ENCODE measurements at regions not wholly inside any gene's neighbourhood (a gene's known extent, or its start where the extent isn't known, plus 50 kb on each side); places are given as distances from the start of the nearest gene placed in this dataset.

DNA sequence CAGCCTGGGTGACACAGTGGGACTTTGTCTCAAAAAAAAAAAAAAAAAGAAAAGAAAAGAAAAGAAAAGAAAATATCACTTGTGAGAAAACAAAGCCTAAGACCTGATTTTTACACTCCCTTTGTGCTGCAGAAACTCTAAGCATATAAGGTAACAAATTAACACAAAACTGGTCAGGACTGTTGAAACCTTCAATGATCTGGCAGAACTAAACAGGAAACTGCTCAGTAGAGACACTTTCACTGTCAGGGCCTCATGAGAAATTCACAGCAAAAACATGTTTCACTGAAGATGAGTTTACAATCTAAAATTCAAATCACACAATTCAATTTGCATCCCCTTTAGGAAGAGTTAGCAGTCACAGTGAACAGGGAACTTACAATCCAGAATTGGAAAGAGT is 69.1 kb upstream of the HOPX start (continued):
- TF ChIP-seq ZNF76 (tag by site-specific recombination; IDR thresholded peaks at IDR 0.05; ENCODE audit: borderline replicate concordance, low read depth) (no peak), ZNF610 (tag by site-specific recombination; IDR thresholded peaks at IDR 0.05; ENCODE audit: borderline replicate concordance) (no peak), KLF10 (tag by site-specific recombination; IDR thresholded peaks at IDR 0.05) (no peak), IKZF3 (tag by site-specific recombination; IDR thresholded peaks at IDR 0.05) (no peak), GLIS1 (tag by site-specific recombination; IDR thresholded peaks at IDR 0.05) (no peak), ZBTB20 (tag by site-specific recombination; IDR thresholded peaks at IDR 0.05) (no peak), ZNF16 (tag by site-specific recombination; IDR thresholded peaks at IDR 0.05; ENCODE audit: low read depth) (no peak), KLF16 (tag by site-specific recombination; IDR thresholded peaks at IDR 0.05) (no peak), ZNF174 (tag by site-specific recombination; IDR thresholded peaks at IDR 0.05) (no peak)
- TF ChIP-seq, protein P1, sequence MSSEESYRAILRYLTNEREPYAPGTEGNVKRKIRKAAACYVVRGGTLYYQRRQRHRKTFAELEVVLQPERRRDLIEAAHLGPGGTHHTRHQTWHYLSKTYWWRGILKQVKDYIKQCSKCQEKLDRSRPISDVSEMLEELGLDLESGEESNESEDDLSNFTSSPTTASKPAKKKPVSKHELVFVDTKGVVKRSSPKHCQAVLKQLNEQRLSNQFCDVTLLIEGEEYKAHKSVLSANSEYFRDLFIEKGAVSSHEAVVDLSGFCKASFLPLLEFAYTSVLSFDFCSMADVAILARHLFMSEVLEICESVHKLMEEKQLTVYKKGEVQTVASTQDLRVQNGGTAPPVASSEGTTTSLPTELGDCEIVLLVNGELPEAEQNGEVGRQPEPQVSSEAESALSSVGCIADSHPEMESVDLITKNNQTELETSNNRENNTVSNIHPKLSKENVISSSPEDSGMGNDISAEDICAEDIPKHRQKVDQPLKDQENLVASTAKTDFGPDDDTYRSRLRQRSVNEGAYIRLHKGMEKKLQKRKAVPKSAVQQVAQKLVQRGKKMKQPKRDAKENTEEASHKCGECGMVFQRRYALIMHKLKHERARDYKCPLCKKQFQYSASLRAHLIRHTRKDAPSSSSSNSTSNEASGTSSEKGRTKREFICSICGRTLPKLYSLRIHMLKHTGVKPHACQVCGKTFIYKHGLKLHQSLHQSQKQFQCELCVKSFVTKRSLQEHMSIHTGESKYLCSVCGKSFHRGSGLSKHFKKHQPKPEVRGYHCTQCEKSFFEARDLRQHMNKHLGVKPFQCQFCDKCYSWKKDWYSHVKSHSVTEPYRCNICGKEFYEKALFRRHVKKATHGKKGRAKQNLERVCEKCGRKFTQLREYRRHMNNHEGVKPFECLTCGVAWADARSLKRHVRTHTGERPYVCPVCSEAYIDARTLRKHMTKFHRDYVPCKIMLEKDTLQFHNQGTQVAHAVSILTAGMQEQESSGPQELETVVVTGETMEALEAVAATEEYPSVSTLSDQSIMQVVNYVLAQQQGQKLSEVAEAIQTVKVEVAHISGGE (tag by site-specific recombination; conservative IDR thresholded peaks at IDR 0.05; ENCODE audit: low read depth): no peak

DNA sequence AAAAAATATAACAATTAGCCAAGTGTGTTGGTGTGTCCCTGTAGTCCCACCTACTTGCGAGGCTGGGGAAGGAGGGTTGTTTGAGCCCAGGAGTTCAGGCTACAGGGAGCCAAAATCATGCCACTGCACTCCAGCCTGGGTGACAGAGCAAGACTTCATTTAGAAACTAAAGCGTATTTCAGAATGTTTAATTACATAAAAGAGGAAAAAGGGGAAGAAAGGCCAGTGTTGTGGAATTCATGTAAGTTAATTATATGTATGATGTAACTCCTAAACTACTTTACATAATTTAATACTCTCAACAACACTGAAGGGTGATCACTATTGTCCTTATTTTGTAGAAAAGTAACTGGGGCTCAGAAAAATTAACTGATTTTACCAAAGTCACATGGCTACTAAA is 67.2 kb upstream of the HOPX start:
- no peak overlapping the region for H3K4me3 ChIP-seq (ENCODE audit: low read depth, low read length)
- TF ChIP-seq ZNF146 (tag by site-specific recombination; IDR thresholded peaks at IDR 0.05): no peak
- TF ChIP-seq ZNF174 (tag by site-specific recombination; IDR thresholded peaks at IDR 0.05): no peak
- no peak for TF ChIP-seq ZNF140 (tag by site-specific recombination; IDR thresholded peaks at IDR 0.05)
- TF ChIP-seq ZFP3 (tag by site-specific recombination; IDR thresholded peaks at IDR 0.05; ENCODE audit: low read depth): no peak
- TF ChIP-seq, protein P2, sequence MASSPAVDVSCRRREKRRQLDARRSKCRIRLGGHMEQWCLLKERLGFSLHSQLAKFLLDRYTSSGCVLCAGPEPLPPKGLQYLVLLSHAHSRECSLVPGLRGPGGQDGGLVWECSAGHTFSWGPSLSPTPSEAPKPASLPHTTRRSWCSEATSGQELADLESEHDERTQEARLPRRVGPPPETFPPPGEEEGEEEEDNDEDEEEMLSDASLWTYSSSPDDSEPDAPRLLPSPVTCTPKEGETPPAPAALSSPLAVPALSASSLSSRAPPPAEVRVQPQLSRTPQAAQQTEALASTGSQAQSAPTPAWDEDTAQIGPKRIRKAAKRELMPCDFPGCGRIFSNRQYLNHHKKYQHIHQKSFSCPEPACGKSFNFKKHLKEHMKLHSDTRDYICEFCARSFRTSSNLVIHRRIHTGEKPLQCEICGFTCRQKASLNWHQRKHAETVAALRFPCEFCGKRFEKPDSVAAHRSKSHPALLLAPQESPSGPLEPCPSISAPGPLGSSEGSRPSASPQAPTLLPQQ (tag by site-specific recombination; IDR thresholded peaks at IDR 0.05): no peak
- no peak for TF ChIP-seq ZNF585B (tag by site-specific recombination; IDR thresholded peaks at IDR 0.05)
- no peak for TF ChIP-seq ZNF830 (tag by site-specific recombination; IDR thresholded peaks at IDR 0.05; ENCODE audit: low read depth)
- TF ChIP-seq ZNF394 (tag by site-specific recombination; IDR thresholded peaks at IDR 0.05; ENCODE audit: borderline replicate concordance): no peak
- no peaks in the 10 kb centered on the region for H3K9me3 ChIP-seq (ENCODE audit: control insufficient read depth, insufficient read depth, low read depth, low read length)
- H3K27ac ChIP-seq (ENCODE audit: extremely low read depth, low read depth, low read length): no peak overlapping the region
- H3K36me3 ChIP-seq (ENCODE audit: control insufficient read depth in 2 of 2, insufficient read depth in 1 of 2, low read length in 2 of 2): no peaks in the 10 kb centered on the region
- H3K4me1 ChIP-seq (ENCODE audit: control insufficient read depth, insufficient read depth, low read length): peaks cover 3% of the 10 kb centered on the region; the same call in 1 of the 2 replicates
- ChIA-PET POLR2A (no interaction called here), CTCF (no interaction called here)

DNA sequence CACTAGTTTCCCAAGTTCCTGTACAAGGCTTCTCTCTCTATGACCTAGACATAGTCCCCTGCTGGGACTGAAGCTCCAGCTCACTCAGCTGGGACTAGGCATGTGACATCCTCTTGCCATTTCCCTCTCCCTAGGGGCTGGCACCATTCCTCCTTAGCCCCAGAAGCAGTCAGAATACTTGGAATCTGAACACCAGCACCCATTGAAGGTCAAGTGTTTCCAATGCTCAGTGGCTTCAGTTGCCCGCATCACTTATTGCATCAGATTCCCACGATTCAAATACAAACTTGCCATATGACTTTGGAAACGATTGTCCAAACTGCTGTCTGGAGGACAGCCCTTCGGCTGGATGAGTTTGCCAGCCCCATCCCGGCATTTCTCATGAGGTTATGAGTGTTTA is 65.5 kb upstream of the HOPX start:
- no peaks in the 10 kb centered on the region for H3K9me3 ChIP-seq (ENCODE audit: control insufficient read depth, insufficient read depth, low read depth, low read length)
- H3K4me1 ChIP-seq (ENCODE audit: control insufficient read depth, insufficient read depth, low read length): peaks cover 3% of the 10 kb centered on the region; the same call in 1 of the 2 replicates
- POLR2A ChIA-PET: no interaction called here
- no peak overlapping the region for H3K4me3 ChIP-seq (ENCODE audit: low read depth, low read length)
- no peaks in the 10 kb centered on the region for H3K36me3 ChIP-seq (ENCODE audit: control insufficient read depth in 2 of 2, insufficient read depth in 1 of 2, low read length in 2 of 2)
- CTCF ChIA-PET: no interaction called here
- no peak overlapping the region for H3K27ac ChIP-seq (ENCODE audit: extremely low read depth, low read depth, low read length)
- TF ChIP-seq ZNF404 (tag by site-specific recombination; IDR thresholded peaks at IDR 0.05): no peak
- TF ChIP-seq SETDB1 (IDR thresholded peaks at IDR 0.05; ENCODE audit: insufficient read length, low read length): no peak
- TF ChIP-seq ZNF473 (tag by site-specific recombination; IDR thresholded peaks at IDR 0.05): no peak
- no peak for TF ChIP-seq ZNF776 (tag by site-specific recombination; IDR thresholded peaks at IDR 0.05; ENCODE audit: borderline replicate concordance)
- TF ChIP-seq, protein P3, sequence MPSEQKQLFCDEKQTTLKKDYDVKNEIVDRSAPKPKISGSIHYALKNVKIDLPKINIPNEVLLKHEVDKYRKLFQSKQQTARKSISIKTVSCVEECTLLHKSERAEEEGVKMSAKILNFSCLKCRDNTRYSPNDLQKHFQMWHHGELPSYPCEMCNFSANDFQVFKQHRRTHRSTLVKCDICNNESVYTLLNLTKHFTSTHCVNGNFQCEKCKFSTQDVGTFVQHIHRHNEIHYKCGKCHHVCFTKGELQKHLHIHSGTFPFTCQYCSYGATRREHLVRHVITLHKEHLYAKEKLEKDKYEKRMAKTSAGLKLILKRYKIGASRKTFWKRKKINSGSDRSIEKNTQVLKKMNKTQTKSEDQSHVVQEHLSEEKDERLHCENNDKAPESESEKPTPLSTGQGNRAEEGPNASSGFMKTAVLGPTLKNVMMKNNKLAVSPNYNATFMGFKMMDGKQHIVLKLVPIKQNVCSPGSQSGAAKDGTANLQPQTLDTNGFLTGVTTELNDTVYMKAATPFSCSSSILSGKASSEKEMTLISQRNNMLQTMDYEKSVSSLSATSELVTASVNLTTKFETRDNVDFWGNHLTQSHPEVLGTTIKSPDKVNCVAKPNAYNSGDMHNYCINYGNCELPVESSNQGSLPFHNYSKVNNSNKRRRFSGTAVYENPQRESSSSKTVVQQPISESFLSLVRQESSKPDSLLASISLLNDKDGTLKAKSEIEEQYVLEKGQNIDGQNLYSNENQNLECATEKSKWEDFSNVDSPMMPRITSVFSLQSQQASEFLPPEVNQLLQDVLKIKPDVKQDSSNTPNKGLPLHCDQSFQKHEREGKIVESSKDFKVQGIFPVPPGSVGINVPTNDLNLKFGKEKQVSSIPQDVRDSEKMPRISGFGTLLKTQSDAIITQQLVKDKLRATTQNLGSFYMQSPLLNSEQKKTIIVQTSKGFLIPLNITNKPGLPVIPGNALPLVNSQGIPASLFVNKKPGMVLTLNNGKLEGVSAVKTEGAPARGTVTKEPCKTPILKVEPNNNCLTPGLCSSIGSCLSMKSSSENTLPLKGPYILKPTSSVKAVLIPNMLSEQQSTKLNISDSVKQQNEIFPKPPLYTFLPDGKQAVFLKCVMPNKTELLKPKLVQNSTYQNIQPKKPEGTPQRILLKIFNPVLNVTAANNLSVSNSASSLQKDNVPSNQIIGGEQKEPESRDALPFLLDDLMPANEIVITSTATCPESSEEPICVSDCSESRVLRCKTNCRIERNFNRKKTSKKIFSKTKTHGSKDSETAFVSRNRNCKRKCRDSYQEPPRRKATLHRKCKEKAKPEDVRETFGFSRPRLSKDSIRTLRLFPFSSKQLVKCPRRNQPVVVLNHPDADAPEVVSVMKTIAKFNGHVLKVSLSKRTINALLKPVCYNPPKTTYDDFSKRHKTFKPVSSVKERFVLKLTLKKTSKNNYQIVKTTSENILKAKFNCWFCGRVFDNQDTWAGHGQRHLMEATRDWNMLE (tag by site-specific recombination; conservative IDR thresholded peaks at IDR 0.05; ENCODE audit: low read depth): no peak
- no peak for TF ChIP-seq ZNF549 (tag by site-specific recombination; IDR thresholded peaks at IDR 0.05)
- TF ChIP-seq ZNF302 (tag by site-specific recombination; IDR thresholded peaks at IDR 0.05; ENCODE audit: low read depth): no peak
